NCI-H1417 treated with DMSO at 0.1 percent for 48 hours (cell line): ENCODE measurements at regions not wholly inside any gene's neighbourhood (a gene's known extent, or its start where the extent isn't known, plus 50 kb on each side); places are given as distances from the start of the nearest gene placed in this dataset.

Source experiments
- DNase-seq: peaks from one replicate; lab custom pipeline; 2025; lab: John Stamatoyannopoulos, UW

- no peak for DNase-seq
Measured at GRCh38 chr18:78928076-78928475, 51.5 kb upstream of the SALL3 start.

DNA sequence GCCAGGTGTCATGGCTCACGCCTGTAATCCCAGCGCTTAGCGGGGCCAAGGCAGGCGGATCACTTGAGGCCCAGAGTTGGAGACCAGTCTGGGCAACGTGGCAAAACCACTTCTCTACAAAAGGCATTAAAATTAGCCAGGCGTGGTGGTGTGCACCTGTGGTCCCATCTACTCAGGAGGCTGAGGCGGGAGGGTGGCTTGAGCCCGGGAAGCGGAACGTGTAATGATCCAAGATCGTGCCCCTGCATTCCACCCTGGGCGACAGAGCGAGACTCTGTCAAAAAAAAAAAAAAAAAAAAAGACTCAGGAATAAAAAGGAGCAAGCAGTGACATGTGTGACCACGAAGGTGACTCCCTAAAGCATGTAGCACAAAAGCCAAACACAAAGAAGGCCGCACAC, 50.1 kb upstream of the SALL3 start:
- no peak for DNase-seq
